K562 (cell line): ENCODE measurements at regions not wholly inside any gene's neighbourhood (a gene's known extent, or its start where the extent isn't known, plus 50 kb on each side); places are given as distances from the start of the nearest gene placed in this dataset.

Experiments used
- ARNT ChIP-seq, 2 experiments: fragments of 450-650 bp; IDR thresholded peaks; 2 replicates each; pipeline ENCODE4 v1.6.1; 2016; ENCODE audit warnings: mild to moderate bottlenecking in 1 of 2
- NCOA6 ChIP-seq: fragments of 450-650 bp; IDR thresholded peaks from 2 replicates; pipeline ENCODE4 v1.6.1; 2017; ENCODE audit warnings: mild to moderate bottlenecking
- YBX1 ChIP-seq: fragments of 450-650 bp; IDR thresholded peaks from 2 replicates; pipeline ENCODE4 v1.7.1; 2016; ENCODE audit warnings: mild to moderate bottlenecking
- ZNF644 ChIP-seq: fragments of 200-800 bp; sonication (Bioruptor generic); IDR thresholded peaks from 2 replicates; pipeline ENCODE4 v1.6.1; 2016; ENCODE audit warnings: low read depth, missing genetic modification characterization, missing compliant biosample characterization
- ZNF785 ChIP-seq: fragments of 250-450 bp; sonication (Bioruptor Pico); IDR thresholded peaks from 2 replicates; pipeline ENCODE4 v1.4.0; 2020; ENCODE audit warnings: mild to moderate bottlenecking
- TF ChIP-seq, protein P1 (sequence below): sonication (generic); formaldehyde crosslinking; IDR thresholded peaks from 2 replicates; pipeline ENCODE4 v1.8.0; 2023; ENCODE audit warnings: mild to moderate bottlenecking, missing genetic modification reagents
- TF ChIP-seq, protein P2 (sequence below): IDR thresholded peaks from 2 replicates; pipeline ENCODE4 v1.6.1; 2016; ENCODE audit warnings: missing genetic modification characterization, missing compliant biosample characterization

DNA sequence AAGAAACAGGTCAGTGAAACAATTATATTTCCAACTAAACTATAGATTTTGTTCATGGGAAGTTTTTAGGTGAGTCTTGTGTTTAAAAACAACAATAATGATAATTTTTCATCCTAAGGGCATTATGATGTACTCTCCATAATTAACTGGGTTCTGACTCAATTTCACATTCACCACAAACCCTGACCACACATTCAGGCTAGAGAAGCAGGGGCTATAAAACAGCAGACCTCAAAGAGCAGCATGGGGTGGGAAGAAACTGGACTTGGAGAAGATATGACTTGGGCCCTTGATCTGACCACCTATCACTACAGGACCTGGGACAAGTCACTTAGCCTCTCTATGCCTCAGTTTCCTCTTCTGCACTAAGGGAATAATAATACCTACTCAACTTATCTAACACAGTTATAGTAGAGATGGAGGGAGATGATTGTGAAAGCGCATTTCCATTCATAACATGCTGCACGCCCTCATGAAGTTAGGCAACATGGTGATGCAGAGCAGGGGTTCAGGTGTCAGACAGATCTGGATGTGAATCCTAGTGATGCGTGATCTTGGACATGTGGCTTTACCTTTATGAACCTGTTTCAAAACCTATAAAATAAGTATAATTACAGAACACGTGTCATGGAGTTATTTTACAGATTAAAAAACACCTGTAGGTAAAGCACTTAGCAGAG is 63.0 kb upstream of the ACP3 start (continued):
- TF ChIP-seq, protein P1, sequence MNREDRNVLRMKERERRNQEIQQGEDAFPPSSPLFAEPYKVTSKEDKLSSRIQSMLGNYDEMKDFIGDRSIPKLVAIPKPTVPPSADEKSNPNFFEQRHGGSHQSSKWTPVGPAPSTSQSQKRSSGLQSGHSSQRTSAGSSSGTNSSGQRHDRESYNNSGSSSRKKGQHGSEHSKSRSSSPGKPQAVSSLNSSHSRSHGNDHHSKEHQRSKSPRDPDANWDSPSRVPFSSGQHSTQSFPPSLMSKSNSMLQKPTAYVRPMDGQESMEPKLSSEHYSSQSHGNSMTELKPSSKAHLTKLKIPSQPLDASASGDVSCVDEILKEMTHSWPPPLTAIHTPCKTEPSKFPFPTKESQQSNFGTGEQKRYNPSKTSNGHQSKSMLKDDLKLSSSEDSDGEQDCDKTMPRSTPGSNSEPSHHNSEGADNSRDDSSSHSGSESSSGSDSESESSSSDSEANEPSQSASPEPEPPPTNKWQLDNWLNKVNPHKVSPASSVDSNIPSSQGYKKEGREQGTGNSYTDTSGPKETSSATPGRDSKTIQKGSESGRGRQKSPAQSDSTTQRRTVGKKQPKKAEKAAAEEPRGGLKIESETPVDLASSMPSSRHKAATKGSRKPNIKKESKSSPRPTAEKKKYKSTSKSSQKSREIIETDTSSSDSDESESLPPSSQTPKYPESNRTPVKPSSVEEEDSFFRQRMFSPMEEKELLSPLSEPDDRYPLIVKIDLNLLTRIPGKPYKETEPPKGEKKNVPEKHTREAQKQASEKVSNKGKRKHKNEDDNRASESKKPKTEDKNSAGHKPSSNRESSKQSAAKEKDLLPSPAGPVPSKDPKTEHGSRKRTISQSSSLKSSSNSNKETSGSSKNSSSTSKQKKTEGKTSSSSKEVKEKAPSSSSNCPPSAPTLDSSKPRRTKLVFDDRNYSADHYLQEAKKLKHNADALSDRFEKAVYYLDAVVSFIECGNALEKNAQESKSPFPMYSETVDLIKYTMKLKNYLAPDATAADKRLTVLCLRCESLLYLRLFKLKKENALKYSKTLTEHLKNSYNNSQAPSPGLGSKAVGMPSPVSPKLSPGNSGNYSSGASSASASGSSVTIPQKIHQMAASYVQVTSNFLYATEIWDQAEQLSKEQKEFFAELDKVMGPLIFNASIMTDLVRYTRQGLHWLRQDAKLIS (CRISPR knock-in tag), result no peak
- TF ChIP-seq, protein P2, sequence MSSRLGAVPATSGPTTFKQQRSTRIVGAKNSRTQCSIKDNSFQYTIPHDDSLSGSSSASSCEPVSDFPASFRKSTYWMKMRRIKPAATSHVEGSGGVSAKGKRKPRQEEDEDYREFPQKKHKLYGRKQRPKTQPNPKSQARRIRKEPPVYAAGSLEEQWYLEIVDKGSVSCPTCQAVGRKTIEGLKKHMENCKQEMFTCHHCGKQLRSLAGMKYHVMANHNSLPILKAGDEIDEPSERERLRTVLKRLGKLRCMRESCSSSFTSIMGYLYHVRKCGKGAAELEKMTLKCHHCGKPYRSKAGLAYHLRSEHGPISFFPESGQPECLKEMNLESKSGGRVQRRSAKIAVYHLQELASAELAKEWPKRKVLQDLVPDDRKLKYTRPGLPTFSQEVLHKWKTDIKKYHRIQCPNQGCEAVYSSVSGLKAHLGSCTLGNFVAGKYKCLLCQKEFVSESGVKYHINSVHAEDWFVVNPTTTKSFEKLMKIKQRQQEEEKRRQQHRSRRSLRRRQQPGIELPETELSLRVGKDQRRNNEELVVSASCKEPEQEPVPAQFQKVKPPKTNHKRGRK (tag), result no peak
- no peak for TF ChIP-seq ZNF785 (CRISPR knock-in tag)
- no peak for TF ChIP-seq NCOA6
- no peak for TF ChIP-seq ARNT (IDR thresholded peaks at IDR 0.05)
- TF ChIP-seq ZNF644 (tag), result no peak
- TF ChIP-seq YBX1, result no peak
- TF ChIP-seq, all 486 proteins: peak for 0
